Spinal cord (tissue), 9 donors: ENCODE measurements at regions not wholly inside any gene's neighbourhood (a gene's known extent, or its start where the extent isn't known, plus 50 kb on each side); places are given as distances from the start of the nearest gene placed in this dataset.
"Not testable (repeated sequence)": the region's sequence is repeated elsewhere in the genome, so short reads cannot be mapped to it uniquely, and the experiment has no call there.

Source experiments
- DNase-seq, 6 donors: peaks; one replicate each; pipeline versions ENCODE4 v3.0.0 to v3.0.0-alpha.2; 2013 to 2015; ENCODE audit warnings: low spot score in 6 of 6, low read depth in 4 of 6
- H3K27ac ChIP-seq: one replicate; pipeline ENCODE4 v1.5.1; 2013; ENCODE audit warnings: low read depth, low read length, control low read depth
- H3K27me3 ChIP-seq: one replicate; pipeline ENCODE4 v1.6.1; 2013; ENCODE audit warnings: low read length; ENCODE audit not compliant: control insufficient read depth, insufficient read depth
- H3K36me3 ChIP-seq: one replicate; pipeline ENCODE4 v1.6.1; 2013; ENCODE audit warnings: low read length; ENCODE audit not compliant: control insufficient read depth, insufficient read depth
- H3K4me1 ChIP-seq: one replicate; pipeline ENCODE4 v1.6.1; 2013; ENCODE audit warnings: low read length; ENCODE audit not compliant: control insufficient read depth, insufficient read depth
- H3K4me3 ChIP-seq: one replicate; pipeline ENCODE4 v1.5.1; 2013; ENCODE audit warnings: low read depth, low read length, control low read depth
- H3K9me3 ChIP-seq: one replicate; pipeline ENCODE4 v1.6.1; 2013; ENCODE audit warnings: low read length; ENCODE audit not compliant: control insufficient read depth, insufficient read depth
- WGBS: methylation state at CpG from one replicate; pipeline ENCODE4 v1.1.5; 2013; ENCODE audit warnings: missing lambda C conversion rate; ENCODE audit not compliant: insufficient coverage; 5-methylcytosine and 5-hydroxymethylcytosine counted together
- donor health status: healthy.

DNA sequence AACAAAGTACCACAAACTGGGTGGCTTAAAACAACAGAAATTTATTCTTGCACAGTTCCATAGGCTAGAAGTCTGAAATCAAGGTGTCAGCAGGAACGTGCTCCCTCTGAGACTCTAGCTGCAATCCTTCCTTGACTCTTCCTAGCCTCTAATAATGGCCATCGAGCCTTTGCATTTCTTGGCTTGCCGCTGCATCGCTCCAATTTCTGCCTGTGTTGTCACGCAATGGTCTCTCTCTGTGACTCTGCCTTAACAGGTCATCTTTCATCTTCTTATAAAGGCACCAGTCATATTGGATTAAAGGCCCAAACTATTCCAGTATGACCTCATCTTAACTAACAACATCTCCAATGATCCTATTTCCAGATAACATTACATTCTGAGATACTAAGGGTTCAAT, 61.0 kb upstream of the FNDC3B start:
- no peaks in the 10 kb centered on the region for H3K36me3 ChIP-seq
- H3K4me3 ChIP-seq: no peak overlapping the region
- H3K9me3 ChIP-seq: no peaks in the 10 kb centered on the region
- H3K27me3 ChIP-seq: no peaks in the 10 kb centered on the region
- DNase-seq: no peak
- no peaks in the 10 kb centered on the region for H3K4me1 ChIP-seq
- WGBS: 95% methylated on average over 5 of the region's 5 CpGs
- no peak overlapping the region for H3K27ac ChIP-seq

DNA sequence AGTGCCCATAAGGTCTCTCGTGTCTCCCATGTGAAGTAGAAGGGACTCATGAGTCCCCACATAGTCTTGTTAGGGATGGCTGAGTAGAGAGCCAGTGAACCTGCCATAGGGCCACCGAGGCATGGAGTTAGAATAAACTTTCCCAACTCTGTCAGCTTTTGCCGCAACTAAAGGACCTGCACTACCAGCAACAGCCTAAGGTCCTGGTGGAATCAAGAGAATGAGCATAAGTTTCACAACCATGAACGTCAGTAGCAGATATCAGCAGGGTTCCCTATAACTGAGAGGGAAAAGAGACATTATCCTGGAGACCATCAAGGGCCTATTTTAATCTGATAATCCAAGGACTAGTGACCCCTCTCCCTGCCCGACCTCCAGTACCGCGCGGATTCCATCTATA, 60.3 kb upstream of the FNDC3B start:
- Histone ChIP-seq H3K4me3 (no peak overlapping the region), H3K36me3 (no peaks in the 10 kb centered on the region), H3K27me3 (no peaks in the 10 kb centered on the region), H3K27ac (no peak overlapping the region), H3K4me1 (no peaks in the 10 kb centered on the region), H3K9me3 (no peaks in the 10 kb centered on the region)
- WGBS: 93% methylated on average over 2 of the region's 8 CpGs
- no peak for DNase-seq

DNA sequence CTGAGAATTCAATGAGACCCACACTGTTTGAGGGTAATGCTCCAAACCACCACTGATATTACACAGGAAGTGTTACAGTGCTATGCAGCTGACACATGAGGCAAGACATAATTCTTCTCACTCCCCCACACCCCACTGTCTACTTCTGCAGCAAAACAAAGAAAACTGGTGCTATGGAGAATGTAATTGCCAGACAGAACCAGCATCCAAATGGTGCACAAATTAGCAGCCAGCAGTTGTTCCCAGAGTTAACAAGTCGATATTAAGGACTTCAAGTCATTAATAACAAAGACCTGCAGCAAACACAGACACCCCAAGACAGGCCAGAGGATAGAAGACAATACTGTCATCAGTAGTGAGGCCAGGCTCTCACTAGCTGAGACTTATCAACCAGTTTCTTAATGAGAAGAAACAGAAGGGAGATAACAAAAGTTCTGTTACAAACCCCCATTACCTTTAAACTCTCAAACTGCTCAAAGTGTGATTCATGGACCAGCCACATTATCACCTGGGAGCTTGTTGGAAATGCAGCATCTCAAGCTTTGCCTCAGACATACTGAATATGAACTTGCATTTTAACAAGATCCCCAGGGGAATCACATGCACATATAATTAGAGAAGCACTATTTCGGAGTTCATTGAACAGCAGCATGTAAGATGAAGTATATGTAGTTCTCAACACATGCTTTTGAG, 58.7 kb upstream of the FNDC3B start:
- peak in 1 of 6 donors; percentile 41 for DNase-seq
- no peak overlapping the region for H3K4me3 ChIP-seq
- H3K9me3 ChIP-seq: no peaks in the 10 kb centered on the region
- WGBS: no CpG with 5 or more reads among the region's 2 CpGs
- H3K4me1 ChIP-seq: no peaks in the 10 kb centered on the region
- no peaks in the 10 kb centered on the region for H3K27me3 ChIP-seq
- H3K27ac ChIP-seq: no peak overlapping the region
- no peaks in the 10 kb centered on the region for H3K36me3 ChIP-seq

- Histone ChIP-seq H3K36me3 (no peaks in the 10 kb centered on the region), H3K9me3 (no peaks in the 10 kb centered on the region), H3K27ac (no peak overlapping the region), H3K4me3 (no peak overlapping the region), H3K4me1 (no peaks in the 10 kb centered on the region), H3K27me3 (no peaks in the 10 kb centered on the region)
- no peak for DNase-seq
- WGBS: no CpG with 5 or more reads among the region's 1 CpG
Measured at GRCh38 chr3:171981271-171981605, 58.1 kb upstream of the FNDC3B start.

- no peaks in the 10 kb centered on the region for H3K27me3 ChIP-seq
- H3K4me1 ChIP-seq: no peaks in the 10 kb centered on the region
- H3K9me3 ChIP-seq: no peaks in the 10 kb centered on the region
- H3K4me3 ChIP-seq: no peak overlapping the region
- no CpG with 5 or more reads among the region's 2 CpGs for WGBS
- no peak overlapping the region for H3K27ac ChIP-seq
- DNase-seq: no peak
- H3K36me3 ChIP-seq: no peaks in the 10 kb centered on the region
Measured at GRCh38 chr3:171982828-171983227, 56.5 kb upstream of the FNDC3B start.

GRCh38 chr3:171983685-171984084, 55.7 kb upstream of the FNDC3B start:
- H3K27ac ChIP-seq, H3K4me1 ChIP-seq, H3K4me3 ChIP-seq, H3K27me3 ChIP-seq, H3K36me3 ChIP-seq, H3K9me3 ChIP-seq, DNase-seq: not testable (repeated sequence)
- 100% methylated on average over 1 of the region's 8 CpGs for WGBS

DNA sequence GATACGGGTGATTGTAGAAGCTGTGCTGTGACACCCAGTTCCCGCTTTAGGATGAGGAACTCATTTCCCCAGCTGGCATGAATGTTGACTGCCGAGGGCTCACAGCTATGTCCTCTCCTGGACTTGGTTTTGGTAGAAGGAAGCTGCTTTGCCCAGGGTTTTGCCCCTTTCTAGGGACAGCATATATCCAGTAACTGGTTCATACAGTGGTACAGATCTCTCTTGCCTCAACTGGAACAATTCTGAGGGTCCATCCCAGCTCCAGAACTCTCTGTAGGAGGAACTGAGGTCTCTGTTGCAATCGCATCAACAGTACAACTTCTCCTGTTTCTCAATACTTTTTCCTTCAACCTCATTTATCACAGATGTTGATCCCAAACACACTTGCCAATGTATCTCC, 54.5 kb upstream of the FNDC3B start:
- H3K27me3 ChIP-seq: no peaks in the 10 kb centered on the region
- H3K9me3 ChIP-seq: no peaks in the 10 kb centered on the region
- H3K27ac ChIP-seq: no peak overlapping the region
- 87% methylated on average over 3 of the region's 4 CpGs for WGBS
- H3K36me3 ChIP-seq: no peaks in the 10 kb centered on the region
- no peaks in the 10 kb centered on the region for H3K4me1 ChIP-seq
- no peak overlapping the region for H3K4me3 ChIP-seq
- DNase-seq: no peak

GRCh38 chr3:171986176-171986575, 53.2 kb upstream of the FNDC3B start:
- H3K36me3 ChIP-seq: no peaks in the 10 kb centered on the region
- peaks cover 2% of the 10 kb centered on the region for H3K9me3 ChIP-seq
- H3K4me1 ChIP-seq: no peaks in the 10 kb centered on the region
- 94% methylated on average over 3 of the region's 3 CpGs for WGBS
- no peak overlapping the region for H3K4me3 ChIP-seq
- DNase-seq: no peak
- no peaks in the 10 kb centered on the region for H3K27me3 ChIP-seq
- no peak overlapping the region for H3K27ac ChIP-seq

- no CpG with 5 or more reads among the region's 3 CpGs for WGBS
- H3K4me3 ChIP-seq: no peak overlapping the region
- no peaks in the 10 kb centered on the region for H3K36me3 ChIP-seq
- no peak overlapping the region for H3K27ac ChIP-seq
- H3K4me1 ChIP-seq: no peaks in the 10 kb centered on the region
- H3K27me3 ChIP-seq: no peaks in the 10 kb centered on the region
- H3K9me3 ChIP-seq: peaks cover 2% of the 10 kb centered on the region
- no peak for DNase-seq
Measured at GRCh38 chr3:171986757-171987518, 52.4 kb upstream of the FNDC3B start.
